CD4-positive, alpha-beta T cell treated with Interleukin-15 for 4 hours (primary cell): ENCODE measurements at regions not wholly inside any gene's neighbourhood (a gene's known extent, or its start where the extent isn't known, plus 50 kb on each side); places are given as distances from the start of the nearest gene placed in this dataset.
"Not testable (repeated sequence)": the region's sequence is repeated elsewhere in the genome, so short reads cannot be mapped to it uniquely, and the experiment has no call there.

Source experiments
- DNase-seq: peaks from one replicate; pipeline ENCODE4 v3.0.0-alpha.2; 2020; ENCODE audit warnings: low spot score

DNA sequence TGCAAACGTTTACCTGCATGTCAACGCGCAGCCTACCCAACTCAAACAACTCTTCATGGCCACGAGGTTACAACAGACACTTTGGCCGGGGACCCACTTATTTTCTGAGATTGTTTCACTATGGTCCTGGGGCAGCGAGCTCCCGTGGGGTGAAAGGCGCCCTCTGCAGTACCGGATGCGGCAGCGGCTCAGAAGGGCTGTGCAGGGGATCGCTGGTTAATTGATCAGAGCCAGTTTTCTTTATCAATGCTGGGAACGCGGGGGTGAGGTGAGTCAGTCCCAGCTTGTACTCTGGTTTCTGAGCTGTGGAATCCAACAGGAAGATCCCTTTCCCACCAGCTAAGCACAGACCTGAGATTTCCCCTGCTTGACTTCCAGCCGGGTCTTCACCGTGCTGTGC is 366.5 kb upstream of the KLF6 start:
- DNase-seq, result no peak

DNA sequence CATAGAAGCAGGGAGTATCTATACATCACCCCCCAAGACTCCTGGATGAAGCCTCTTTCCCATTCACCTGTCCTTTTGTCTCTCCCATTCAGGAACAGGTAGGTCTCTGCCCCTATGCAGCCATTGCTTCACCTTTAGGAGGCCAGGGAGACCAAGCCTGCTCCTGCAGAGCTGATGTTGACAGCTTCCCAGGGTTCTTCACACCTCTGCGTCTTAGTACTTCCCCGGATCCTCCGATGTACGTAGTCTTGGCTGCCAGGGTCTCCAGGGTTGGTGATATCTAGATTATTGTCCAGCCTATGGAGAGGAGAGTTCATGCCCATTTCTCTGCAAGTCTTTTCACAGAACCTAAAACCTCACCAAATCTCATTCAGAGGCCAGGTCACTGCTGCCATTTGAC is 365.7 kb upstream of the KLF6 start:
- no peak for DNase-seq

DNA sequence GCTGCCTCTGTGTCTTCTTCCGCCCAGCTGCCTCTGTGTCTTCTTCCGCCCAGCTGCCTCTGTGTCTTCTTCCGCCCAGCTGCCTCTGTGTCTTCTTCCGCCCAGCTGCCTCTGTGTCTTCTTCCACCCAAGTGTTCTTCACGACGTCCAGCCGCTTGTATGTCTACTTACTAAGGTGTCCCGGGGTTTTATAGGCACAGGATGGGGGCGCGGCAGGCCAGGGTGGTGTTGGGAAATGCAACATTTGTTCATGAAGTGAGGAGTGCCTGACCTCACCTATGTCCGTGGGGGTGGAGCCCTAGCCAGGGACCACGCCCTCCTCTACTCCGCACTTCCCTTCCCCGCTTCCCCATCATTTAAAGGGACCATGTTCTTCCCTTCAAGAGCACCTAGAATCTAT is 364.5 kb upstream of the KLF6 start:
- not testable (repeated sequence) for DNase-seq

DNA sequence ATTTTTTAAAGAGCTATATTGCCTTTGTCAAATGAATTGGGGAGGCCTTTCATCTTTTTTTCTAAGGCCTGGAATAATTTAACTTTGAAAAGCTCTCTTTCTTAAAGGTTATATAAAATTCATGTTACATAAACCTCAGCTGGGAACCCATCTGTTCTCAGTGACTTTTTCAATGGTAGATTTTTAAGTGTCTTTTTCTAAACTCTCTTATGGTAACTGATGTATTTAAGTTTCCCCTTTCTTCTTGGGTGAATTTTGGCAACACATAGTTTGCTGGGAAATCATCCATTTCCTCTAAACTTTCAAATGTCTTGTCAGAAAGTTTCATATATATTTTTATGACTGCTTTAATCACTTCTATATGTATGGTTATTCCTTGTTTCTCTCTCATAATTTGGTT is 362.2 kb upstream of the KLF6 start:
- DNase-seq, result no peak

DNA sequence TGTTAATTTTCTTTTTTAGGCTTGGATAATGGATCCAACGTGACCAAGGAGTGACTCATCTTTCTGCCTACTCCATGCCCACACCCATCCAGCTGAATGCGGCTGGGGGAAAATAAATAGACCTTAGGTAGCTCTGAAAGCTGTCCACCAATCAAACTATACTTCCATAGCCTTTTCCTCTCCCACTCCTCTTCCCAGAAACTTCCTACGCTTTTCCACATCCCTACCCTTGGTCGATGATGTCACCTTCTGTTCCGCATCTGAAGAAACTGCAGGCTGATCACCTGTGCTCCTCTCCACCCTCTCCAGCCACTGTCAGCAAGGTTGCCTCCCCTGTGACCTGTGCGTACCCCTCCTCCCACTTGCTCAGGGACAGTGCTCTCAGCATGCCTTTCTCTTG is 359.8 kb upstream of the KLF6 start:
- DNase-seq, result no peak

DNA sequence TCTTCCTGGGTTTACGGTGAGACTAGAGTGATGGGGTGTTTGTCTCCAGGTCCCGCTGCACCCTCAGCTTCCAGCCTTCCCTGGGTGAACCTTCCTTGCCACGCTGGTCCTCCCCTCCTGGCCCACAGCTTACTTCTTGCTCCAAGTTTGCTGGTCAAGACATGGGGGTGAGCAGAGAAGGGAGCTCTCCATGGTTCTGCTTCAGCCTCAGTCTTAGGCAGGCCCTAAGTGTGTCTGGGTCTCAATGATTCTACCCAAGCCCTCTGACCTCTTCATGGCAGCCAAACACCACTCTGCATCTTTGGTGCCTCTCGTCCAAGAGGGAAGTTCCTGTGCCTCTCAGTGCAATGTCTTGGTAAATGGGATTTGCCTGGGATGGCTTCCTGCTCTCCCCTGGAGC is 356.5 kb upstream of the KLF6 start:
- DNase-seq, result no peak

DNA sequence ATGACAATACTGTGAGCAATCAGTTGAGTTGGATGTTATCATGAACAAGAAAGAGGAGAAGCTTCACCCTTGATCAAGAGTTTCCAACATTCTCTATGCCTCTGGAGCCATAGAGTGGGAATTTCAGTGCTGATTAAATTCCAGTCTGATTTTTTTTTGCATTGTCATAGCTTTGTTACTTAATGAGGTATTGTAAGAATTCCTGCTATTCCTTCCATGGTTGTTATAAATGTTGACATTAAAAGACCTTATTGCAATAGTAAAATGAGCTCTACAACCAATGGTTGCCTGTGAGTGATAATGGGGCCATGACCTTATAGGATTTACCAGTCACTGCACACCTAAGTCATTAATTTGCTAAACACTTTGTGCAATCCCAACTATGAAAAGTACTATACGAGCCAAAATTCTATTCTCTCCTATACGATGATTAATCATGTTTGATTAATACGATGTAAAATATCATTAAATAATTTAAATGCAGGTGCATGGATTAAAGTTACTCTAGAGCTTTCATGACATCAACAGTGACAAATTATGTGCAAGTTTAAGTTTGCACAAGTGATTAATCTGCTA is 353.2 kb upstream of the KLF6 start:
- DNase-seq, result no peak

DNA sequence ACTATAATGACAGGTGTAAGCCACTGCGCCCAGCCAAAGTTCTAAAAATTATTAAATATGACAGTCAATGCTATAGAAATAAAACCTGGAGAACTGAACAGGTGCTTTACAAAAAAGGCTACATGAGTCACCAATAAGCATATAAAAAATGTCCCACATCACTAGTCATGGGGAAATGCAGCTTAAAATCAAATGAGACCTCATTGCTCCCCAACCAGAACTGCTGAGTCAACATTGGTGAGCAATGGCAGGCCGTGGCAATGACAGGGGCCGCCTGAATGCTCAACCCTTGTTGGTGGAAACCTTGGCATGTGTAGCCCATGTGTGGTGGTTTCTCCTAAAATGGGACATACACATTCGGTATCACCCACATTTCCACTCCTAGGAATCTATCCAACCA is 352.3 kb upstream of the KLF6 start:
- DNase-seq, result no peak

DNA sequence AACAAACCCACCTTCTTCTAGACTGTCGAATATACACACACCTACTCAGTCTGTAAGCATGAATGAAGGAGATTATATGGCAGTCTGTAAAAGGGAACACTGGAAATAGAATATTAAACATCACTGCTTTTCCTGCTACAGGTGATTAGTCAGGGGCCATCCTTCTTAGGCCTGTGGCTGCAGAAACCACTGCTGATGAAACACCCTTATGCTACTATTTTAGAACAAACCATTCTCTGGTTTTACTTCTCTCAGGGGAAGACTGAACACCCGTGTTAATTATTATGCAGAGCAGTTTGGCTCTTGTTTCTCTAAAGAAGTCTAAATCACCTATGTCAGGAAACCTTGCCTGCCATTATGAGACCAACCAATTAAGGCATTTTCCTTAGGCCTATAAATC is 351.1 kb upstream of the KLF6 start:
- DNase-seq, result no peak

DNA sequence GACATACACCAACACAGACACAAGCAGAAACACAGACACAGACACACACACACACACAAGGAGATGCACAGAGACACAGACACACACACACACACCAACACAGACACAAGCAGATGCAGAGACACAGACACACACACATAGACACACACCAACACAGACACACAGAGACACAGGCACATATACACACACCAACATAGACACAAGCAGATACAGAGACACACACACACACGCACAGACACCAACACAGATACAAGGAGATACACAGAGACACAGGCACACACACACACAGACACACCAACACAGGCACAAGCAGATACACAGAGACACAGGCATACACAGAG is 347.2 kb upstream of the KLF6 start:
- no peak for DNase-seq

DNA sequence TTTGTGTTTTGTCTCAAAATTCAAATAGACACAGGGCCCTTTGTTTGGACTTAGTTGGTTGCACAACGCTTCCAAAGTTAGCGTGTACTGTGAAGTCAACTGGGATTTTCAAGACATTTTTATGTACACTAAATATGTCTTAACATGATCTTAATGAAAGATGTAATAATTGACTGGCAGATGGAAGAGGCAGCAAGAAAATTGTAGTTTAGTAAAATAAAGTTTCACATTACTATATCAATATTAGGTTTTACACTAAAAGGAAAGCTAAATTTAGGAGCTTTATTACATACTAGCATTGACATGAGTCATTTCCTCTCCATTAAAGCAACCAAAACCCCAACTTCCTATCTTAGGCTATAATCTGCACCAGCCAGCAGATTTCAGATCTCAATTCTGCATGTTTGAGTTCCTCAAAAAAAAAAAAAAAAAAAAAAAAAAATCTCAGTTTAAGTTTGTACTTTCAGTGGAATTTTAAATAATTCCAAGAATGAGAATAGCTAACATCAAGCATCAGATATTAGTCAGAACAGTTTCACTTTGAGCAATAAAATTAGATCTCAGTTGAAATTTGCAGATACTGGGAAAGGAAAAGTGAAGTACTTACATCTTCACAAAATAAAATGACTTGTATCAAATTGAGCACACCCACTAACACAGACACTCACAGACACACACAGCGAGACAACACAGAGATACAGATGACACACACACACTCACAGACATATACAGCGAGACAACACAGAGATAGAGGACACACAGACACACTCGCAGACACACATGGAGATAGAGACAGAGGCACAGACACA is 346.6 kb upstream of the KLF6 start:
- DNase-seq, result peak; percentile 88

DNA sequence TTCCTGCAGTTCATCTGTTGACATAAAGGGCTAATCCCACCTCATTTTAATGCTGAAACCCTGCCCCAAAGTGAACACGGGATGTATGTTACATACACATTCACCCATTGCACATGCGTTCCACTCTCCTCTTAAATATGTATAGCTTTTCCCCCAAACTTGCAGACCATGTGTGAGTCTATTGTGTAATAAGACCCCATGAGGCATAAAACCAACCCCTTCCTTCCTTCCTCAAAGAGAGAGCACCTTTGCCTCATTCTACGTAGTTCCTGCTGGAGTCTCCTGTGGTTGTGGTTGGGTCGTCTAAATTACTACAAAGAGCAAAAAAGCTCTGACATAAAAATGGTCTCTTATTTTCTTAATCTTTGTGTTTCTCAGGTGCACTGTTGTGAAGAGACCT is 345.7 kb upstream of the KLF6 start:
- DNase-seq, result peak; percentile 24

DNA sequence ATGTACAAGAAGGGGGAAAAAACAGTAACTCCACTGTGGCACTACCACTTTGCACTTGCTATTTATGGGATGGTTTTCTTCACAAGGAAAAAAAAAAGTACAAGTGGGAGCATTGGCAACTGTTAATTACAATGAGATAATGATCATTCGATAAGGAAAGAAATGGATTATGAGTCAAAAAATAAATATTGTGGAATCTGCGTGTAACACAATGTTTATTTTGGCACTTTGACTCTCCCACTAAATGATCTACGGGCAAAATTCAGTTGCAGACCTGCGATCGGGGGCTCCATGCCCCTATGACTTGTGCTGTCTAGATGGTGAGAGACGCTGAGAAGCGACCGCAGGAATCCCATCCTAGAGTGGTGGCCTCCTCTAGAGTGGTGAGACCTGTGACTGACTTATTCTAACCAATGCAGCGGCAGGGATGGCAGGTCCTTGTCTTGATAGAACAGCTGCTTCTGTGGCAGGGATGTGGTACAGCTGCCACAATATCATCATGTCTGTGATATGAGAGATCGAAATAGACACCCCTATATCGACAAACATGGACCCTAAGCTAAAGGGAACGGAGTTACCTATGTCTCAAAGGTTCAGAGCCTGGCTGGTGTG is 345.0 kb upstream of the KLF6 start:
- no peak for DNase-seq

DNA sequence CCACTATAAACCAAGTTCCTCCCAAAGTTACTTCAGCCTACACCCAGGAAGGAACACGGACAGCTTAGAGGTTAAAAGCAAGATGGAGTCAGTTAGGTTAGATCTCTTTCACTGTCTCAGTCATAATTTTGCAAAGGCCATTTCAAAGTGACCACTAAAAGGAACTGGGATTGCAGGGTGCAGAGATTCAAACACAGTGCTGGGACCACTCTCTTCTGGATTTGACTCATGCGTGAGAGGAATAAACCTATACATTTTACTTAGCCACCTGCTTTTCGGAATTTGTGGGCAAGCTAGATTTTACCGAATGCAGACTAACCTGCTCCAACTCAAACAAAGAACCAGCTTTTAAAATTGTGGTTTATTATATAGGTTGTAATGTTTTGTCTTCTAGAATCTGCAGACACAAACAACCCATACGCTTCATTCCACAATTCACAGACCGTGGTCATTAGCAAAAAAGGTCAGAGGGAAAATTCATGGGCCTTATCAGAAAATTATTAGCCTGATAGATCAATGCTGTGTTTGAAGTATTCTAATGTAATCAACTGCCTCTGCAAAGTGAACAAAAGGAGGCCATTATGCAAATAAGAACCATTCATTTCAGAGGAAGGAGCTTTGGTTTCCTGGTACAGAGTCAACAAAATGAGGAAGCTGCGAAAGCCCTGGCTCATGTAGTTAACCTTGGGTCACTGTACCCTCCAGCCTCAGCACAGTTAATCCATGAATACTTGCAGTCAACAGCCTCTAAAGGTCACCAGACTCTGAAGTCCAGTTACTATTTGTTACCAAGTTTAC is 342.7 kb upstream of the KLF6 start:
- peak; percentile 60 for DNase-seq

DNA sequence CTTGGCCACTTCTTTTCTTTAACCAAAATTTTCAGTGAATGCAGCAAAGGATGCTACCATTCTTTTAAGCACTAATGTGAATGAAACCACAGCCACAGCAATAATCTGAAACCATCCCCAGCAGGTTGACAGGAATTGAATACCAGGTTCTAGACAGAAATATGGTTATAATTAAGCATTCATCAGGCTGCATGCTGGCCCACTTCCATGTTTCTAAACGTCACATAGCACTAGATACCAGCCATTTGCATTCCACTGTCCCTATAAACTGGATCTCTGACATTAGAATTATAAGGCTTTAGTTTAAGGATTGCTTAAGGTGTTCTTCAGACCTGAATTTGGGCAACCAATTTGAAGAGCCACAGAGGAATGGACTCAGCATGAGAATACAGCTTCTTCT is 340.8 kb upstream of the KLF6 start:
- DNase-seq, result no peak

DNA sequence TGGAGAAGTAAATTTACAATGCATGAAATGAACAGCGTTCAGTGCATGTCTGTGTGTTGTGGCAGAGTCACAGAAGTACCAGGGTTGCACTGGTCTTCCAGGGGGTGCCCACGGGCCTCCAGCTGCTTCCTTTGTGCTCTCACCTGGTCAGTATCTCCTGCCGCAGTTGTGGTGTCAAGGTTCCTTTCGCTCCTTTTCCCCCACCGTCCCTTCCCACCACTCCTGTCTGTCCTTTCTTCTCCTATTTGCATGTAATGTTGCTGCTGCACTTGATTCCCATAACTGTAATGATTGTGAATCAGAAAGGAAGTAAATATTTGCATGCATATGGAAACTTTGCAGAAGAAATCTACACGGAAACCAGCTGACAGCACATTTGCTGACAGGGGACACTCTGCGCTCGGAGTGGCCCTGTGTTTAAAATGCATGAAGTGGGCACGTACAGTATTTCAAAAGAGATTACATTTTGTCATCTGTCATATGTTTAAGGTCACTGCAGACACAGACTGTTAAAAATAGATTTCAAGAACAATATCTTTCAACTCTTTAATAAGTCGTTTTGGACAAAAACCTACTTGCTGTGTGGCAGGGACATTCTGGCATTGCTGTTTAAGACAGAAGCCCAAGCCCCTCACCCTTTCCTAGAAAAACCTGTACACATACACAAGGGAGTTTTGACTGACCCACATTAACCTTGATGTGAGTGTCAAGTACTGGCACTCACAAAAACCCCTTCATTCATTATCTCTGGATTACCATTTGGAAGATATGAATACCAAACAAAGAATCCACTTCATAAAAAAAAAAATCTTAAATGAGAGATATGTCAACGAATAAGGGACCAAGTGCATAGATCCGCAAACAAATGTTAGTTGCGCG is 336.7 kb upstream of the KLF6 start:
- no peak for DNase-seq

DNA sequence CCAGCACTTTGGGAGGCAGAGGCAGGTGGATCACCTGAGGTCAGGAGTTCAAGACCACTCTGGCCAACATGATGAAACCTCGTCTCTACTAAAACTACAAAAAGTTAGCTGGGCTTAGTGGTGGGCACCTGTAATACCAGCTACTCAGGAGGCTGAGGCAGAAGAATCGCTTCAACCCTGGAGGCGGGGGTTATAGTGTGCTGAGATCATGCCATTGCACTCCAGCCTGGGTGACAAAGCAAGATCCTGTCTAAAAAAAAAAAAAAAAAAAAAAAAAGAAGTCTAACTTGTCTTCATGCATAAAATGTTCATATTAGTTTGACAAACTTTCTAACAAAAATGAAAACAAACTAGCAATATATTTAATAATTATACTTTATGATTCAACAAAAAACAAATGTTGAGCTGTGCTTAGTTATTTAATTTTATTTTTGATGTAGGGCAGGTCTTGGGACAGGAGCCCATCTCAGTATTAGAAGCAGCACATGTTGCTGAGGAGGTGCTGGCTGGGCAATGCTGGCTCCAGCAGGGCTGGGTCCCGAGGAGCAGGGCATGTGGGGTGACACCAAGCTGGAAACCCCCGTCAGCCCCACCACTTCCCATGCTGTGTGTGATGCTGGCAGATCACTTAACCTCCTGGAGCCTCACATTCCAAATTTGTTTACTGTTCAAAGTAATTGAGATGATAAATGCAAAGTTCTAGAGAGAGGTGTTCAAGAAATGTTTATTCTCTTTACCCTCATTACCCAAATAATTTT is 335.3 kb upstream of the KLF6 start:
- no peak for DNase-seq

DNA sequence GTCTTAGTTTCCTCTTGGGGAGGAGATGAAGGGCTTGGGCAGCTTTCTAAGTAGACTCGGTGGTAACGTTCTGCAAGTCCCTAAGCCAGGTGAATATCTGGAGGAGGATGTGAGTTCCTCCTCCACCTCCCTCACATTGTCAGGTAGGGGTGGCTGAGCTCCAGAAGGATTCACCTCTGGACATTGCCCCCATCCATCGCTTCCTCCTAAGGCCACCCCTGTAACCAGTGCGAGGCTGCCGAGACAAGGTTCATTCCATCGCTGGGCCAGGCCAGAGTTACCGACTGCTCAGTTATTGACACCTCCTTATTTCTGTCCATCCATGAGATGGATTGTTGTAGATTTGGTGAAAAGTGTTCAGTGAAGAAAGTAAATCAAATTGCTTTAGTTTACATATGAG is 334.1 kb upstream of the KLF6 start:
- DNase-seq, result no peak

DNA sequence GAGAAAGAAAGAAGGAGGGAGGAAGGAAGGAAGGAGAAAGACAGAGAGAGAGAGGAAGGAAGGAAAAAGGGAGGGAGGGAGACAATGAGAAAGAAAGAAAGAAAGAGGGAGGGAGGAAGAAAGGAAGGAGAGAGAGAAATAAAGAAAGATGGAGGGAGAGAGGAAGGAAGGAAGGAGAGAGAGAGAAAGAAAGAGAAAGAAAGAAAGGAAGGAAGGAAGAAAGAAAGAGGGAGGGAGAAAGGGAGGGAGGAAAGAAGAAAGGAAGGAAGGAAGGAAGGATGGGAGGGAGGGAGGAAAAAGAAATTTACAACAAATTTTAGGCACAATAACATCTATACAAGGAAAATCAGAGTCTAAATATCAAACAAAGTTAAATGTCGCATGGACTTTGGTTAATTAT is 332.6 kb upstream of the KLF6 start:
- DNase-seq, result no peak

DNA sequence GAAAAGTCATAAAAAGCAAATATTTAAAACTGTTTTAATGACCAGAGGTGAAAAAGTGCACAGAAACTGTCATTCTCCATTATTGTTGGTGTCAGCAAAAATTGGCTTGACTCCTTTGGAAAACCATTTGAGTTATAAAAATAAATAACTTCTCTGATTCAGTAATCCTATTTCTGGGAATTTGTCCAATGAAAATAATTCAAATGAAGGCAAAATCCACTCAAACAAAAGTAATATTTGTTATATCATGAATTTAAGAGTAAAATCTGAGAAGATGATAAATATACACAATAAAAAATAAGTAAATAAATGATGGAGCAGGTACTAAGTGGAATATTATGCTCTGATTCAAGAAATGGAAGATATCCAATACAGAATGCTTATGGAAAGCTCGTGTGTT is 326.6 kb upstream of the KLF6 start:
- no peak for DNase-seq

DNA sequence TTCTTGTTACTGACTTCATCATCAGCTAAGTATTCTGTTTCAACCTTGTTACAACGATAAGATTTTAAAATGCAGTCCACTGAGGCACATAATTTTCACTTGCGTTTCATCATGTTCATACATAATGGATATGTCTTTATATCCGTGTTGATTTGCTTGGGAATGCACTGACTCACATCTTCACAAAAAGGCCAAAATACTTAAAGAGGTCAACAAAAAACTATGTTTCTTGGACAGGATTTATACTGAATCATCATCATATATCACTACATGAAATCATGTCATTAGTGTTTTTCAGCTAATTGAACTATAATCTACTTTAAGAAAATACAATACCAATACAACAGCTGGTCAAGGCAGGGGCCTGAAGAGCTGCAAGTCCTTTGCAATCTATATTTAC is 324.5 kb upstream of the KLF6 start:
- no peak for DNase-seq
